ENCODE measurements at regions not wholly inside any gene's neighbourhood (a gene's known extent, or its start where the extent isn't known, plus 50 kb on each side); places are given as distances from the start of the nearest gene placed in this dataset.

DNA sequence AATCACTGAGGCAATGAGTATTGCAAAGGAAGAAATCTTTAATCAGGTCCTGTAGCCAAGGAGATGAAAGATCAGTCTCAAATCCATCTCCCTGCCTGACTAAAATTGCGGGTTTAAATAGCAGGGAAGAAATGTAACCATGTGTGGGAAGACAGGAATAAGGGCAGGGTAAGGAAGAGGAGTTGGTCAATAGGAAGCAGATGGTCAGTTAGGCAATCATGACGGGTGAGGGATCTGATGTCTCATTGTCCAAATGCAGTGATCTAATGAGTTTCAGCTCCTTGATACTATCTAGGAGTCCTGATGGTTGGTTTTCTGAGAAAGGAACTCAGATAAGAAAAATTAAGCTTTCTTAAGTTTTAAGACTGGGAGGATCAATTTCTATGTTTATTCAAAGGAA, 200.8 kb downstream of the SPATA18 start:
- Mint-ChIP-seq H3K4me3 (ENCODE audit: low read depth, unreplicated experiment) (no peak overlapping the region), H3K4me1 (ENCODE audit: low read depth, unreplicated experiment) (no peaks in the 10 kb centered on the region), H3K27me3 (ENCODE audit: unreplicated experiment) (peaks cover 32% of the 10 kb centered on the region), H3K27ac (ENCODE audit: unreplicated experiment) (no peak overlapping the region), H3K9me3 (ENCODE audit: low read depth, unreplicated experiment) (peaks cover 6% of the 10 kb centered on the region), H3K36me3 (ENCODE audit: insufficient read depth, unreplicated experiment) (no peaks in the 10 kb centered on the region)
- TF ChIP-seq, protein P1, sequence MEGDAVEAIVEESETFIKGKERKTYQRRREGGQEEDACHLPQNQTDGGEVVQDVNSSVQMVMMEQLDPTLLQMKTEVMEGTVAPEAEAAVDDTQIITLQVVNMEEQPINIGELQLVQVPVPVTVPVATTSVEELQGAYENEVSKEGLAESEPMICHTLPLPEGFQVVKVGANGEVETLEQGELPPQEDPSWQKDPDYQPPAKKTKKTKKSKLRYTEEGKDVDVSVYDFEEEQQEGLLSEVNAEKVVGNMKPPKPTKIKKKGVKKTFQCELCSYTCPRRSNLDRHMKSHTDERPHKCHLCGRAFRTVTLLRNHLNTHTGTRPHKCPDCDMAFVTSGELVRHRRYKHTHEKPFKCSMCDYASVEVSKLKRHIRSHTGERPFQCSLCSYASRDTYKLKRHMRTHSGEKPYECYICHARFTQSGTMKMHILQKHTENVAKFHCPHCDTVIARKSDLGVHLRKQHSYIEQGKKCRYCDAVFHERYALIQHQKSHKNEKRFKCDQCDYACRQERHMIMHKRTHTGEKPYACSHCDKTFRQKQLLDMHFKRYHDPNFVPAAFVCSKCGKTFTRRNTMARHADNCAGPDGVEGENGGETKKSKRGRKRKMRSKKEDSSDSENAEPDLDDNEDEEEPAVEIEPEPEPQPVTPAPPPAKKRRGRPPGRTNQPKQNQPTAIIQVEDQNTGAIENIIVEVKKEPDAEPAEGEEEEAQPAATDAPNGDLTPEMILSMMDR (IDR thresholded peaks at IDR 0.05; ENCODE audit: unreplicated experiment), result no peak
- intact Hi-C loops (cut with micrococcal nuclease; ENCODE audit: unreplicated experiment), result no loop called here
- CTCF ChIA-PET, result interaction anchor here (0.9 kb wide), 1 partner anchor 762 kb away, joined by 10 read pairs; no protein-coding TSS in a partner anchor
- DNase-seq, result no peak
- BruUV-seq (replicated peaks), result no TSS peak

- CTCF ChIA-PET, result no interaction called here
- H3K27ac Mint-ChIP-seq (ENCODE audit: unreplicated experiment), result no peak overlapping the region
- no peak for DNase-seq
- H3K4me3 Mint-ChIP-seq (ENCODE audit: low read depth, unreplicated experiment), result no peak overlapping the region
- no peaks in the 10 kb centered on the region for H3K4me1 Mint-ChIP-seq (ENCODE audit: low read depth, unreplicated experiment)
- peaks cover 21% of the 10 kb centered on the region for H3K27me3 Mint-ChIP-seq (ENCODE audit: unreplicated experiment)
- TF ChIP-seq, protein P1 (IDR thresholded peaks at IDR 0.05; ENCODE audit: unreplicated experiment), result no peak
- H3K9me3 Mint-ChIP-seq (ENCODE audit: low read depth, unreplicated experiment), result peaks cover 6% of the 10 kb centered on the region
- no peaks in the 10 kb centered on the region for H3K36me3 Mint-ChIP-seq (ENCODE audit: insufficient read depth, unreplicated experiment)
- no TSS peak for BruUV-seq (replicated peaks)
- intact Hi-C loops (cut with micrococcal nuclease; ENCODE audit: unreplicated experiment), result no loop called here
These were observed 201.9 kb downstream of the SPATA18 start for GRCh38 chr4:52253025-52253424.

- Mint-ChIP-seq H3K9me3 (ENCODE audit: low read depth, unreplicated experiment) (peaks cover 6% of the 10 kb centered on the region), H3K4me1 (ENCODE audit: low read depth, unreplicated experiment) (no peaks in the 10 kb centered on the region), H3K4me3 (ENCODE audit: low read depth, unreplicated experiment) (no peak overlapping the region), H3K27me3 (ENCODE audit: unreplicated experiment) (peaks cover 16% of the 10 kb centered on the region), H3K27ac (ENCODE audit: unreplicated experiment) (no peak overlapping the region), H3K36me3 (ENCODE audit: insufficient read depth, unreplicated experiment) (no peaks in the 10 kb centered on the region)
- no peak for DNase-seq
- TF ChIP-seq, protein P1 (IDR thresholded peaks at IDR 0.05; ENCODE audit: unreplicated experiment), result no peak
- intact Hi-C loops (cut with micrococcal nuclease; ENCODE audit: unreplicated experiment), result no loop called here
- CTCF ChIA-PET, result no interaction called here
- no TSS peak for BruUV-seq (replicated peaks)
These were observed 205.4 kb downstream of the SPATA18 start for GRCh38 chr4:52256522-52256921.

- no peaks in the 10 kb centered on the region for H3K4me1 Mint-ChIP-seq (ENCODE audit: low read depth, unreplicated experiment)
- peaks cover 16% of the 10 kb centered on the region for H3K27me3 Mint-ChIP-seq (ENCODE audit: unreplicated experiment)
- no peak for DNase-seq
- CTCF ChIA-PET, result no interaction called here
- H3K36me3 Mint-ChIP-seq (ENCODE audit: insufficient read depth, unreplicated experiment), result no peaks in the 10 kb centered on the region
- no TSS peak for BruUV-seq (replicated peaks)
- H3K27ac Mint-ChIP-seq (ENCODE audit: unreplicated experiment), result no peak overlapping the region
- no peaks in the 10 kb centered on the region for H3K9me3 Mint-ChIP-seq (ENCODE audit: low read depth, unreplicated experiment)
- H3K4me3 Mint-ChIP-seq (ENCODE audit: low read depth, unreplicated experiment), result no peak overlapping the region
- intact Hi-C loops (cut with micrococcal nuclease; ENCODE audit: unreplicated experiment), result no loop called here
- TF ChIP-seq, protein P1 (IDR thresholded peaks at IDR 0.05; ENCODE audit: unreplicated experiment), result no peak
These were observed 208.9 kb downstream of the SPATA18 start for GRCh38 chr4:52259978-52260377.
